ENCODE measurements at regions not wholly inside any gene's neighbourhood (a gene's known extent, or its start where the extent isn't known, plus 50 kb on each side); places are given as distances from the start of the nearest gene placed in this dataset.

DNA sequence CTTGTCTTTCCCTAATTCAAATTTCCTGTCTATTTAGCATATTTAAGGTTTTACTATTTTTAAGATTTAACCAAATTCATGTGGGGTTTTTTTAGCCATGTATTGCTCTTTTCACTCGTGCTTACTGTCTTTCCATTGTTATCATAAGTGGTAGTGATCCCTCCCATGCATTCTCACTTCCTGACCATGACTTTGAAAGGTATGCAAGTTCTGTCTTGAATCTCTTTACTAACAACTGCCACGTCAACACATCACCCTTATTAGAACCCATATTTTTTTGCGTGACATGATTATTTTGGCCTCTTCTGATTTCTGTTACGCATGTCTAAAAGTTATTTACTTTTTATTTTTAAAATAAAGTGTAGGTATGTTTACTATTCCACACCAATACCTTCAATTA, 94.7 kb upstream of the CDH6 start:
- POLR2A ChIA-PET: no interaction called here
- no peak for DNase-seq (ENCODE audit: low spot score)
- H3K4me2 ChIP-seq (ENCODE audit: low read length): no peak overlapping the region
- intact Hi-C loops (cut with micrococcal nuclease; ENCODE audit: unreplicated experiment): no loop called here
- H3K4me3 ChIP-seq (ENCODE audit: low read depth, low read length, poor library complexity, severe bottlenecking): no peak overlapping the region
- no peak overlapping the region for H3K27ac ChIP-seq (ENCODE audit: low read depth, low read length, poor library complexity, severe bottlenecking)
- TF ChIP-seq, protein P1, sequence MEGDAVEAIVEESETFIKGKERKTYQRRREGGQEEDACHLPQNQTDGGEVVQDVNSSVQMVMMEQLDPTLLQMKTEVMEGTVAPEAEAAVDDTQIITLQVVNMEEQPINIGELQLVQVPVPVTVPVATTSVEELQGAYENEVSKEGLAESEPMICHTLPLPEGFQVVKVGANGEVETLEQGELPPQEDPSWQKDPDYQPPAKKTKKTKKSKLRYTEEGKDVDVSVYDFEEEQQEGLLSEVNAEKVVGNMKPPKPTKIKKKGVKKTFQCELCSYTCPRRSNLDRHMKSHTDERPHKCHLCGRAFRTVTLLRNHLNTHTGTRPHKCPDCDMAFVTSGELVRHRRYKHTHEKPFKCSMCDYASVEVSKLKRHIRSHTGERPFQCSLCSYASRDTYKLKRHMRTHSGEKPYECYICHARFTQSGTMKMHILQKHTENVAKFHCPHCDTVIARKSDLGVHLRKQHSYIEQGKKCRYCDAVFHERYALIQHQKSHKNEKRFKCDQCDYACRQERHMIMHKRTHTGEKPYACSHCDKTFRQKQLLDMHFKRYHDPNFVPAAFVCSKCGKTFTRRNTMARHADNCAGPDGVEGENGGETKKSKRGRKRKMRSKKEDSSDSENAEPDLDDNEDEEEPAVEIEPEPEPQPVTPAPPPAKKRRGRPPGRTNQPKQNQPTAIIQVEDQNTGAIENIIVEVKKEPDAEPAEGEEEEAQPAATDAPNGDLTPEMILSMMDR (conservative IDR thresholded peaks at IDR 0.05; ENCODE audit: low read length): no peak
- TF ChIP-seq EZH2phosphoT487 (IDR thresholded peaks at IDR 0.05; ENCODE audit: borderline replicate concordance, low read depth, low read length): no peak
- CTCF ChIA-PET (ENCODE audit: unreplicated experiment): no interaction called here
- H3K9me3 ChIP-seq (ENCODE audit: low read length): no peaks in the 10 kb centered on the region
- no peaks in the 10 kb centered on the region for H4K20me1 ChIP-seq (ENCODE audit: insufficient read depth, low read length)
- H3K36me3 ChIP-seq (ENCODE audit: insufficient read depth, low read length): no peaks in the 10 kb centered on the region
- H3K79me2 ChIP-seq (ENCODE audit: insufficient read depth, low read depth, low read length): no peaks in the 10 kb centered on the region
- BruUV-seq (replicated peaks): no TSS peak
- no peaks in the 10 kb centered on the region for H3K4me1 ChIP-seq (ENCODE audit: insufficient read depth, low read length, poor library complexity, severe bottlenecking)
- H3K9me2 ChIP-seq (ENCODE audit: insufficient read depth, low read length): no peaks in the 10 kb centered on the region
- no peak overlapping the region for H2AFZ ChIP-seq (ENCODE audit: low read length)

DNA sequence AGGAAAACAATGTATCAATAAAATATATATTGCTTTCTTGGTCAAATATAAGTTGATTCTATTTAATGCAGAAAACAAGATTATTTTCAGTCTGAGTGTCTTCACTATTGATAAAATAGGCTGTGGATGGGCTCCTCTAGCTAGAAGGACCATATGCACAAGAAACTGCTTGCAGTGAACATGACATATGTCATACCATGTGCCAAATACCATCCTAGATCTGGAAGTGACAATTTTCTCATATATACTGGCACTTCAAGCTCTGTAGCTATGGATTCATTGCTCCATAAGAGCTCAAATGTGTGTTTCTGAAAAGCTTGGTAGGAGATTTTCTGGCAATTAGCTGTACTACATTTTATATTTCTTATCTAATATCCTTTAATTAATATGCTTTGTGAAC, 95.6 kb upstream of the CDH6 start:
- Histone ChIP-seq H3K27ac (ENCODE audit: low read depth, low read length, poor library complexity, severe bottlenecking) (no peak overlapping the region), H2AFZ (ENCODE audit: low read length) (no peak overlapping the region), H3K9me3 (ENCODE audit: low read length) (no peaks in the 10 kb centered on the region), H3K36me3 (ENCODE audit: insufficient read depth, low read length) (no peaks in the 10 kb centered on the region), H3K79me2 (ENCODE audit: insufficient read depth, low read depth, low read length) (no peaks in the 10 kb centered on the region), H3K4me2 (ENCODE audit: low read length) (no peak overlapping the region), H4K20me1 (ENCODE audit: insufficient read depth, low read length) (no peaks in the 10 kb centered on the region), H3K4me1 (ENCODE audit: insufficient read depth, low read length, poor library complexity, severe bottlenecking) (no peaks in the 10 kb centered on the region), H3K4me3 (ENCODE audit: low read depth, low read length, poor library complexity, severe bottlenecking) (no peak overlapping the region), H3K9me2 (ENCODE audit: insufficient read depth, low read length) (no peaks in the 10 kb centered on the region)
- ChIA-PET POLR2A (interaction anchor here (1.0 kb wide), 1 partner anchor 9 kb away, joined by 3 read pairs; no protein-coding TSS in a partner anchor), CTCF (ENCODE audit: unreplicated experiment) (no interaction called here)
- TF ChIP-seq, protein P1 (conservative IDR thresholded peaks at IDR 0.05; ENCODE audit: low read length): no peak
- no peak for TF ChIP-seq EZH2phosphoT487 (IDR thresholded peaks at IDR 0.05; ENCODE audit: borderline replicate concordance, low read depth, low read length)
- BruUV-seq (replicated peaks): no TSS peak
- intact Hi-C loops (cut with micrococcal nuclease; ENCODE audit: unreplicated experiment): no loop called here
- DNase-seq (ENCODE audit: low spot score): no peak

DNA sequence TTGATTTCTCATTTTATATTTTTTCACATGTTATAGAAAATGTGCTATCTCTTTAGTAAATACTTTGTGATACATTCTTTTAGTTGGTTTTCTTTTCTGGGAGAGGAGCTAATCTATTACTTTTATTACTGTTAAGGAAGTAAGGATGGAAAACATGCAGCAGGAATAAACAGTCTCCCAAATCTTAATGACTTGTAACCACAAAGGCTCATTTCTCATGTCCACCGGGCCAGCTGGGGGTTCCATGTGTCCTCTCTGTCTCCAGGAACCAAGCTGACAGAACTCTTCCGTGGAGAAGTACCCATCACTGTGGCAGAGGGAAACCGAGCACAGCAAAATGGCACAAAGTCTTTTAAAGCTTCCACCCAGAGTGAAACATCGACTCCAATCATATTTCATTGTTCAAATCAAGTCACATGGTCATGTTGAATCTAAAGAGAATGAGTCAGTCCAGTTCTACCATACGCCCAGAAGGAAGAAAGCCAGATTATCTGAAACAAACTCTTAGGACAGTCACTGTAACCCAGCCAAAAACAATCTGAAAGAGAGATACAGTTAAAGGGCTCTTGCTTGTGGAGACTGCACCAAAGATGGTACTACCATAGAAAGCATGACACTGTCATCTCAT, 97.1 kb upstream of the CDH6 start:
- Histone ChIP-seq H2AFZ (ENCODE audit: low read length) (no peak overlapping the region), H3K27ac (ENCODE audit: low read depth, low read length, poor library complexity, severe bottlenecking) (no peak overlapping the region), H3K4me2 (ENCODE audit: low read length) (no peak overlapping the region), H3K36me3 (ENCODE audit: insufficient read depth, low read length) (no peaks in the 10 kb centered on the region), H4K20me1 (ENCODE audit: insufficient read depth, low read length) (no peaks in the 10 kb centered on the region), H3K9me2 (ENCODE audit: insufficient read depth, low read length) (no peaks in the 10 kb centered on the region), H3K4me1 (ENCODE audit: insufficient read depth, low read length, poor library complexity, severe bottlenecking) (no peaks in the 10 kb centered on the region), H3K9me3 (ENCODE audit: low read length) (no peaks in the 10 kb centered on the region), H3K79me2 (ENCODE audit: insufficient read depth, low read depth, low read length) (no peaks in the 10 kb centered on the region), H3K4me3 (ENCODE audit: low read depth, low read length, poor library complexity, severe bottlenecking) (no peak overlapping the region)
- TF ChIP-seq, protein P1 (conservative IDR thresholded peaks at IDR 0.05; ENCODE audit: low read length): no peak
- no peak for TF ChIP-seq EZH2phosphoT487 (IDR thresholded peaks at IDR 0.05; ENCODE audit: borderline replicate concordance, low read depth, low read length)
- intact Hi-C loops (cut with micrococcal nuclease; ENCODE audit: unreplicated experiment): no loop called here
- no TSS peak for BruUV-seq (replicated peaks)
- CTCF ChIA-PET (ENCODE audit: unreplicated experiment): no interaction called here
- POLR2A ChIA-PET: no interaction called here
- no peak for DNase-seq (ENCODE audit: low spot score)

Data from OCI-LY7 (cell line).